CD14-positive monocyte (primary cell): ENCODE measurements at regions not wholly inside any gene's neighbourhood (a gene's known extent, or its start where the extent isn't known, plus 50 kb on each side); places are given as distances from the start of the nearest gene placed in this dataset.

ENCODE experiments used
- DNase-seq, 3 donors: peaks; one replicate each; pipeline ENCODE4 v3.0.0-alpha.2; 2011 to 2022
- H2AFZ ChIP-seq: 2 replicates; pipeline ENCODE4 v1.6.0; 2012; ENCODE audit warnings: mild to moderate bottlenecking, low read depth, low read length, inconsistent platforms; ENCODE audit not compliant: insufficient read depth, poor library complexity, severe bottlenecking
- H3K27ac ChIP-seq, 2 donors: 1 replicate in 1 of 2; 2 replicates in 1 of 2; pipeline ENCODE4 v1.5.1; 2012 to 2013; ENCODE audit warnings: low read length in 2 of 2, control low read depth in 1 of 2, inconsistent platforms in 1 of 2, low read depth in 1 of 2, mild to moderate bottlenecking in 1 of 2
- H3K27me3 ChIP-seq, 2 donors: one replicate each; pipeline versions ENCODE4 v1.6.0 to v1.6.1; 2011 to 2013; ENCODE audit warnings: low read length in 2 of 2; ENCODE audit not compliant: control insufficient read depth in 2 of 2, insufficient read depth in 2 of 2
- H3K36me3 ChIP-seq, 2 donors: replicated peaks in 1 of 2; 1 replicate in 1 of 2; 2 replicates in 1 of 2; pipeline versions ENCODE4 v1.5.1 to v1.6.1; 2012 to 2013; ENCODE audit warnings: low read length in 2 of 2, control low read depth in 1 of 2, inconsistent platforms in 1 of 2, mild to moderate bottlenecking in 1 of 2; ENCODE audit not compliant: insufficient read depth in 2 of 2, control insufficient read depth in 1 of 2
- H3K4me1 ChIP-seq, 2 donors: 1 replicate in 1 of 2; 2 replicates in 1 of 2; pipeline versions ENCODE4 v1.5.1 to v1.6.1; 2012 to 2013; ENCODE audit warnings: low read length in 2 of 2, control low read depth in 1 of 2, inconsistent platforms in 1 of 2, mild to moderate bottlenecking in 1 of 2, moderate library complexity in 1 of 2; ENCODE audit not compliant: insufficient read depth in 2 of 2, control insufficient read depth in 1 of 2
- H3K4me2 ChIP-seq: replicated peaks from 2 replicates; pipeline ENCODE3; 2012; ENCODE audit warnings: low read length, moderate library complexity, mild to moderate bottlenecking; ENCODE audit not compliant: poor library complexity, severe bottlenecking; ENCODE audit errors: extremely low read depth
- H3K4me3 ChIP-seq, 3 experiments: fragments of 200-600 bp in 1 of 3; sonication (generic) in 1 of 3; replicated peaks in 1 of 3; 1 replicate in 2 of 3; 2 replicates in 1 of 3; pipeline ENCODE4 v1.5.1; 2011 to 2013; ENCODE audit warnings: low read length in 3 of 3, mild to moderate bottlenecking in 3 of 3, control low read depth in 2 of 3, low read depth in 2 of 3, inconsistent platforms in 1 of 3, moderate library complexity in 1 of 3
- H3K79me2 ChIP-seq: 2 replicates; pipeline ENCODE4 v1.6.0; 2012; ENCODE audit warnings: mild to moderate bottlenecking, control low read depth, inconsistent platforms, low read length, moderate library complexity; ENCODE audit not compliant: insufficient read depth
- H3K9ac ChIP-seq: 2 replicates; pipeline ENCODE4 v1.6.0; 2017; ENCODE audit warnings: low read length, mild to moderate bottlenecking; ENCODE audit not compliant: insufficient read depth, poor library complexity, severe bottlenecking
- H3K9me3 ChIP-seq, 2 donors: replicated peaks in 1 of 2; 1 replicate in 1 of 2; 2 replicates in 1 of 2; pipeline versions ENCODE4 v1.5.1 to v1.6.1; 2012 to 2013; ENCODE audit warnings: low read length in 2 of 2, control low read depth in 1 of 2; ENCODE audit not compliant: control insufficient read depth in 1 of 2, insufficient read depth in 1 of 2
- H4K20me1 ChIP-seq: 2 replicates; pipeline ENCODE4 v1.6.0; 2012; ENCODE audit warnings: mild to moderate bottlenecking, low read length, control low read depth, moderate library complexity; ENCODE audit not compliant: insufficient read depth
- H3K27ac Mint-ChIP-seq, 7 donors: one replicate each; pipeline ENCODE4 v1.8.0; 2020; ENCODE audit warnings: mild to moderate bottlenecking in 7 of 7, mixed read lengths in 7 of 7, moderate library complexity in 6 of 7, inconsistent platforms in 2 of 7
- H3K27me3 Mint-ChIP-seq, 3 donors: one replicate each; pipeline ENCODE4 v1.8.0; 2021 to 2022; ENCODE audit warnings: low read depth in 3 of 3, mild to moderate bottlenecking in 3 of 3, mixed read lengths in 3 of 3, moderate library complexity in 3 of 3, inconsistent platforms in 1 of 3
- H3K36me3 Mint-ChIP-seq, 2 donors: one replicate each; pipeline ENCODE4 v1.8.0; 2020; ENCODE audit warnings: mixed read lengths in 2 of 2, inconsistent platforms in 1 of 2, mild to moderate bottlenecking in 1 of 2
- H3K4me1 Mint-ChIP-seq: one replicate; pipeline ENCODE4 v1.8.0; 2020; ENCODE audit warnings: mild to moderate bottlenecking, mixed read lengths
- H3K4me3 Mint-ChIP-seq, 2 donors: one replicate each; pipeline ENCODE4 v1.8.0; 2020; ENCODE audit warnings: mild to moderate bottlenecking in 2 of 2, mixed read lengths in 2 of 2, moderate library complexity in 1 of 2
- H3K9me3 Mint-ChIP-seq, 7 donors: one replicate each; pipeline ENCODE4 v1.8.0; 2020 to 2022; ENCODE audit warnings: mixed read lengths in 7 of 7, mild to moderate bottlenecking in 6 of 7, moderate library complexity in 6 of 7, inconsistent platforms in 2 of 7
- WGBS: methylation state at CpG from one replicate; pipeline ENCODE4 v1.1.5; 2013; ENCODE audit warnings: missing lambda C conversion rate; ENCODE audit not compliant: insufficient coverage; 5-methylcytosine and 5-hydroxymethylcytosine counted together
- intact Hi-C, 2 donors: fragments of 100-400 bp; cut with micrococcal nuclease; formaldehyde crosslinking; loops; one replicate each; pipeline versions ENCODE4 v1.15.0 to v1.15.1; 2023
- TF ChIP-seq, protein P1 (sequence below): fragments of 200-600 bp; IDR thresholded peaks from one replicate; pipeline ENCODE4 v1.8.0; 2022; ENCODE audit warnings: antibody characterized with exemption, mild to moderate bottlenecking

DNA sequence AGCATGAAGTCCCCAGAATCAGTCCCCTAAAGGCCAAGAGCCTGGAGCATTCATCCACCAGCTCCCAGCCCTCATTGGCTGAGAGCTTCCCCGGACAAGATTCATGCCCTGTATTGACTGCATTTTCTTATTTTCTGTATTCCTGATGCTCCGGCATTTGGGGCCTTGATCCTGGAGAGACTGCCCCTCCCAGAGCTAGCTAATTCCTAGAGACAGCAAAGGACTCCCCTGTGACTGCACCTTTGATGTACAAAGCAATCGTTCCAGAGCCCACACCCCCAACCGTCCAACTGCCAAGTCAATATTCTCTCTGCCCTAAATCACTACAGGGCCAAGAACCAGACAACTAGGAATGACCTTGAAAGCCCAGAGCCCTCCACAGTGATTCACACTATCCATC, 93.4 kb upstream of the CDH5 start:
- Histone ChIP-seq H4K20me1 (no peaks in the 10 kb centered on the region), H2AFZ (no peak overlapping the region), H3K4me3 (no peak overlapping the region), H3K36me3 (no peaks in the 10 kb centered on the region), H3K9ac (no peak overlapping the region), H3K4me1 (peaks cover 5 to 12% of the 10 kb centered on the region in 2 donors), H3K79me2 (no peaks in the 10 kb centered on the region), H3K27ac (no peak overlapping the region), H3K4me2 (no peak overlapping the region), H3K27me3 (peaks cover 4 to 5% of the 10 kb centered on the region in 2 donors), H3K9me3 (no peaks in the 10 kb centered on the region)
- H3K4me3 Mint-ChIP-seq = no peak overlapping the region
- peaks cover 0 to 6% (median 1%) of the 10 kb centered on the region in 7 donors for H3K9me3 Mint-ChIP-seq
- H3K4me1 Mint-ChIP-seq = peaks cover 16% of the 10 kb centered on the region
- intact Hi-C loops = no loop called here
- H3K27me3 Mint-ChIP-seq = peaks cover 9 to 16% (median 12%) of the 10 kb centered on the region in 3 donors
- H3K36me3 Mint-ChIP-seq = no peaks in the 10 kb centered on the region
- TF ChIP-seq, protein P1, sequence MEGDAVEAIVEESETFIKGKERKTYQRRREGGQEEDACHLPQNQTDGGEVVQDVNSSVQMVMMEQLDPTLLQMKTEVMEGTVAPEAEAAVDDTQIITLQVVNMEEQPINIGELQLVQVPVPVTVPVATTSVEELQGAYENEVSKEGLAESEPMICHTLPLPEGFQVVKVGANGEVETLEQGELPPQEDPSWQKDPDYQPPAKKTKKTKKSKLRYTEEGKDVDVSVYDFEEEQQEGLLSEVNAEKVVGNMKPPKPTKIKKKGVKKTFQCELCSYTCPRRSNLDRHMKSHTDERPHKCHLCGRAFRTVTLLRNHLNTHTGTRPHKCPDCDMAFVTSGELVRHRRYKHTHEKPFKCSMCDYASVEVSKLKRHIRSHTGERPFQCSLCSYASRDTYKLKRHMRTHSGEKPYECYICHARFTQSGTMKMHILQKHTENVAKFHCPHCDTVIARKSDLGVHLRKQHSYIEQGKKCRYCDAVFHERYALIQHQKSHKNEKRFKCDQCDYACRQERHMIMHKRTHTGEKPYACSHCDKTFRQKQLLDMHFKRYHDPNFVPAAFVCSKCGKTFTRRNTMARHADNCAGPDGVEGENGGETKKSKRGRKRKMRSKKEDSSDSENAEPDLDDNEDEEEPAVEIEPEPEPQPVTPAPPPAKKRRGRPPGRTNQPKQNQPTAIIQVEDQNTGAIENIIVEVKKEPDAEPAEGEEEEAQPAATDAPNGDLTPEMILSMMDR = no peak
- H3K27ac Mint-ChIP-seq = no peak overlapping the region
- DNase-seq = no peak
- WGBS = 88% methylated on average over 4 of the region's 4 CpGs

DNA sequence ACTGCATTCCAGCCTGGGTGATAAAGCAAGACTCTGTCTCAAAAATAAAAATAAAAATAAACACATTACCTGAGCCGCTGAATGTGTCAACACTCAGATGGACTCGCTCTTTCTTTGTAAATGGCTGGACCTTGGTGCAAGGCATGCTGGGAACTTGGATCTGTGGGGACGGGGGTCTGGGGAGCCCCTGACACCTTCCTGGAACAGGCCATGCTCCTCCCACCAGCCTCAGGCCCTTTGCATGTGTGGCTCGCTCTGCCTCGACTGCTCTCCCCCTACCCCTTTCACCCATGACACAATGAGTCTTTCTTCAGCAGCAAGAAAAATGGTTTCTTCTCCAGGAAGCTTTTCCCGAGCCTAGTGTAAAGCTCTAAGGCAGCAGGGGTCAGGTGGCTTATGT, 94.0 kb upstream of the CDH5 start:
- no peak for DNase-seq
- Histone ChIP-seq H3K79me2 (no peaks in the 10 kb centered on the region), H3K27ac (no peak overlapping the region), H3K9ac (no peak overlapping the region), H3K36me3 (no peaks in the 10 kb centered on the region), H2AFZ (no peak overlapping the region), H3K9me3 (no peaks in the 10 kb centered on the region), H3K4me3 (no peak overlapping the region), H3K27me3 (peaks cover 4 to 5% of the 10 kb centered on the region in 2 donors), H3K4me1 (peaks cover 5 to 12% of the 10 kb centered on the region in 2 donors), H3K4me2 (no peak overlapping the region), H4K20me1 (no peaks in the 10 kb centered on the region)
- Mint-ChIP-seq H3K27me3 (peaks cover 9 to 14% (median 12%) of the 10 kb centered on the region in 3 donors), H3K36me3 (no peaks in the 10 kb centered on the region), H3K27ac (no peak overlapping the region), H3K4me3 (no peak overlapping the region), H3K4me1 (peaks cover 16% of the 10 kb centered on the region), H3K9me3 (peaks cover 0 to 6% (median 1%) of the 10 kb centered on the region in 7 donors)
- TF ChIP-seq, protein P1 = no peak
- 89% methylated on average over 4 of the region's 6 CpGs for WGBS
- intact Hi-C loops = no loop called here
